ENCODE measurements at regions not wholly inside any gene's neighbourhood (a gene's known extent, or its start where the extent isn't known, plus 50 kb on each side); places are given as distances from the start of the nearest gene placed in this dataset.

DNA sequence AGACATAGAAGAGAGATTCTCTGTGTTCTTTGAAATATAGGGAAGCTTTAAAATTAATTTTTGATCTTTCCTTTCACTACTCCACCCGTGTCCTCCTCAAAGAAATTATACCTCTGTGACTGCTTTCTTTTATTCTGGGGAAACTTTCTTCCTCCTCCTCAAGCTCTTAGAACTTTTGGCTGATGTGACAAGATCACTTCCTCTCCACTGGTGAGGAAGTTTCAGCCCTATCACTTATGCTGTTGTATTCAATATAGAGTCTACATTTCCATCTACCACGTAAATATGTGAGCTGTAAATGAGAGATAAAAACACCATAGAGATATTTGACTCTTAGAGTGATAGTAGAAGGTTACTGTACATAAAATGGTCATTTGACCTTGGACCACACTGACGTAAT lies 141.9 kb upstream of the SASH1 start:
- Histone ChIP-seq H3K56ac (replicated peaks; ENCODE audit: insufficient read length, low read depth, low read length) (no peak overlapping the region), H3K9ac (replicated peaks in 1 of 4; ENCODE audit: extremely low read depth in 1 of 4, low read depth in 3 of 4, low read length in 3 of 4) (no peak overlapping the region), H3K9me3 (ENCODE audit: insufficient read depth in 2 of 2, low read depth in 1 of 2, low read length in 1 of 2) (no peaks in the 10 kb centered on the region), H3K79me1 (ENCODE audit: low read depth, low read length) (no peaks in the 10 kb centered on the region), H3K4me1 (replicated peaks in 1 of 4; ENCODE audit: control insufficient read depth in 3 of 4, insufficient read depth in 4 of 4, low read length in 3 of 4) (peaks cover 0 to 3% (median under 1%) of the 10 kb centered on the region in 4 experiments; a peak in 1 of 7 replicates), H2AK5ac (ENCODE audit: low read depth, low read length) (no peak overlapping the region), H3K4ac (replicated peaks; ENCODE audit: insufficient read length, low read depth, low read length) (no peak overlapping the region), H2AFZ (ENCODE audit: low read length) (no peak overlapping the region), H3K14ac (ENCODE audit: insufficient read length) (no peak overlapping the region), H3K18ac (ENCODE audit: extremely low read depth, low read length) (no peak overlapping the region), H2BK20ac (ENCODE audit: low read length) (no peak overlapping the region), H2BK15ac (ENCODE audit: low read length) (no peak overlapping the region), H2BK120ac (replicated peaks; ENCODE audit: low read depth, low read length) (no peak overlapping the region), H3K4me2 (ENCODE audit: insufficient read depth in 1 of 2, low read depth in 2 of 2, low read length in 2 of 2) (no peak overlapping the region), H4K91ac (replicated peaks; ENCODE audit: insufficient read length, low read length) (no peak overlapping the region), H4K8ac (ENCODE audit: extremely low read depth, insufficient read depth, low read length) (no peak overlapping the region), H3K23me2 (ENCODE audit: low read depth, low read length) (no peaks in the 10 kb centered on the region), H3K4me3 (ENCODE audit: extremely low read depth in 1 of 4, insufficient read depth in 2 of 4, low read depth in 3 of 4, low read length in 4 of 4) (no peak overlapping the region), H3K27me3 (replicated peaks in 1 of 4; ENCODE audit: control insufficient read depth in 3 of 4, extremely low read depth in 1 of 4, insufficient read depth in 3 of 4, low read length in 3 of 4) (no peaks in the 10 kb centered on the region), H4K5ac (ENCODE audit: insufficient read length, low read depth, low read length) (no peak overlapping the region), H2BK5ac (ENCODE audit: low read depth, low read length) (no peak overlapping the region), H4K20me1 (replicated peaks in 1 of 2; ENCODE audit: control insufficient read depth in 1 of 2, insufficient read depth in 2 of 2, low read length in 2 of 2) (no peaks in the 10 kb centered on the region), H2BK12ac (ENCODE audit: low read depth, low read length) (no peak overlapping the region), H3K36me3 (ENCODE audit: control insufficient read depth in 2 of 4, insufficient read depth in 4 of 4, low read length in 3 of 4) (no peaks in the 10 kb centered on the region), H3K27ac (ENCODE audit: low read depth, low read length) (no peak overlapping the region), H3K79me2 (ENCODE audit: control insufficient read depth in 1 of 2, insufficient read depth in 2 of 2, low read length in 2 of 2) (no peaks in the 10 kb centered on the region), H3K23ac (ENCODE audit: insufficient read length) (no peak overlapping the region)
- ChIA-PET POLR2A (ENCODE audit: partially characterized antibody) (no interaction called here), CTCF (ENCODE audit: partially characterized antibody) (interaction anchor here (0.6 to 2.4 kb wide), 5 partner anchors 9 to 170 kb away, joined by 3 to 9 read pairs (median 4); no protein-coding TSS in a partner anchor)
- WGBS, 2 experiments (ENCODE audit: extremely low coverage in 1 of 2, insufficient coverage in 1 of 2, insufficient read length in 1 of 2, insufficient replicate concordance in 2 of 2, low coverage in 1 of 2, low lambda C conversion rate in 2 of 2, missing lambda C conversion rate in 1 of 2): 77% methylated on average over 3 of the region's 3 CpGs; no CpG with 5 or more reads in 1 of the 2 experiments
- no peak for DNase-seq (ENCODE audit: low read depth in 1 of 2, low spot score in 2 of 2)
- FAIRE-seq: no peak
- TF ChIP-seq BACH1 (IDR thresholded peaks at IDR 0.05; ENCODE audit: low read length): no peak
- no peak for TF ChIP-seq TAF7 (optimal IDR thresholded peaks at IDR 0.05; ENCODE audit: borderline replicate concordance, low read depth, low read length)
- TF ChIP-seq CHD2 (IDR thresholded peaks at IDR 0.05; ENCODE audit: low read length): no peak
- no peak for TF ChIP-seq EP300 (IDR thresholded peaks at IDR 0.05; ENCODE audit: borderline replicate concordance in 1 of 2, low read depth in 2 of 2, low read length in 2 of 2)
- TF ChIP-seq HDAC2 (IDR thresholded peaks at IDR 0.05; ENCODE audit: borderline replicate concordance in 1 of 2, low read depth in 2 of 2, low read length in 2 of 2): no peak
- TF ChIP-seq, protein P1, sequence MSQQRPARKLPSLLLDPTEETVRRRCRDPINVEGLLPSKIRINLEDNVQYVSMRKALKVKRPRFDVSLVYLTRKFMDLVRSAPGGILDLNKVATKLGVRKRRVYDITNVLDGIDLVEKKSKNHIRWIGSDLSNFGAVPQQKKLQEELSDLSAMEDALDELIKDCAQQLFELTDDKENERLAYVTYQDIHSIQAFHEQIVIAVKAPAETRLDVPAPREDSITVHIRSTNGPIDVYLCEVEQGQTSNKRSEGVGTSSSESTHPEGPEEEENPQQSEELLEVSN (IDR thresholded peaks at IDR 0.05): no peak
- TF ChIP-seq SRF (IDR thresholded peaks at IDR 0.05; ENCODE audit: low read depth, low read length): no peak
- no peak for TF ChIP-seq SP4 (IDR thresholded peaks at IDR 0.05; ENCODE audit: low read length)
- no peak for TF ChIP-seq PHF8 (conservative IDR thresholded peaks at IDR 0.05; ENCODE audit: low read depth, low read length)
- TF ChIP-seq FOSL1 (IDR thresholded peaks at IDR 0.05; ENCODE audit: insufficient read depth, low read depth, low read length): no peak
- no peak for TF ChIP-seq POLR2AphosphoS5 (IDR thresholded peaks at IDR 0.05; ENCODE audit: low read depth, low read length)
- TF ChIP-seq TCF12 (IDR thresholded peaks at IDR 0.05; ENCODE audit: low read depth, low read length): no peak
- TF ChIP-seq RXRA (IDR thresholded peaks at IDR 0.05; ENCODE audit: insufficient read depth, low read depth, low read length): no peak

Data from H1 (cell line).